IPS-18c (cell line): ENCODE measurements at regions not wholly inside any gene's neighbourhood (a gene's known extent, or its start where the extent isn't known, plus 50 kb on each side); places are given as distances from the start of the nearest gene placed in this dataset.

ENCODE experiments used
- H3K4me3 ChIP-seq: 2 replicates; pipeline ENCODE4 v1.7.0; 2013; ENCODE audit warnings: low read depth, mild to moderate bottlenecking, low read length, moderate library complexity; ENCODE audit not compliant: insufficient read depth
- H3K9me3 ChIP-seq: one replicate; pipeline ENCODE4 v1.6.1; 2013; ENCODE audit warnings: mild to moderate bottlenecking, low read length, moderate library complexity; ENCODE audit not compliant: control insufficient read depth, insufficient read depth

GRCh38 chr2:3138621-3139020 is 239.0 kb downstream of the EIPR1 start:
- Histone ChIP-seq H3K4me3 (no peak overlapping the region), H3K9me3 (peaks cover 2% of the 10 kb centered on the region)

GRCh38 chr2:3137651-3138300 is 239.8 kb downstream of the EIPR1 start:
- H3K4me3 ChIP-seq: no peak overlapping the region; the same call in 1 of the 2 replicates
- H3K9me3 ChIP-seq: peaks cover 2% of the 10 kb centered on the region

- Histone ChIP-seq H3K4me3 (no peak overlapping the region; the same call in 1 of the 2 replicates), H3K9me3 (peaks cover 2% of the 10 kb centered on the region)
These were observed 241.9 kb downstream of the EIPR1 start for GRCh38 chr2:3135676-3136075.

GRCh38 chr2:3134026-3134571 is 243.5 kb downstream of the EIPR1 start:
- H3K4me3 ChIP-seq: no peak overlapping the region
- H3K9me3 ChIP-seq: peaks cover 2% of the 10 kb centered on the region

- Histone ChIP-seq H3K9me3 (peaks cover 2% of the 10 kb centered on the region), H3K4me3 (no peak overlapping the region)
These were observed 244.7 kb downstream of the EIPR1 start for GRCh38 chr2:3132966-3133365.

GRCh38 chr2:3132466-3132865 is 245.2 kb downstream of the EIPR1 start:
- H3K4me3 ChIP-seq: no peak overlapping the region
- peaks cover 2% of the 10 kb centered on the region for H3K9me3 ChIP-seq

GRCh38 chr2:3131636-3132326 is 245.8 kb downstream of the EIPR1 start:
- H3K9me3 ChIP-seq: peaks cover 2% of the 10 kb centered on the region

GRCh38 chr2:3130889-3131635 is 246.6 kb downstream of the EIPR1 start:
- H3K9me3 ChIP-seq: no peaks in the 10 kb centered on the region
- no peak overlapping the region for H3K4me3 ChIP-seq

More at GRCh38 chr2:3131636-3132326, 245.8 kb downstream of the EIPR1 start:
- H3K4me3 ChIP-seq: no peak overlapping the region

- no peak overlapping the region for H3K4me3 ChIP-seq
- H3K9me3 ChIP-seq: no peaks in the 10 kb centered on the region
These were observed 247.2 kb downstream of the EIPR1 start for GRCh38 chr2:3130444-3130843.

- no peaks in the 10 kb centered on the region for H3K9me3 ChIP-seq
- no peak overlapping the region for H3K4me3 ChIP-seq
These were observed 247.8 kb downstream of the EIPR1 start for GRCh38 chr2:3129867-3130266.

GRCh38 chr2:3128786-3129185 is 248.8 kb downstream of the EIPR1 start:
- Histone ChIP-seq H3K9me3 (no peaks in the 10 kb centered on the region), H3K4me3 (no peak overlapping the region)

GRCh38 chr2:3127710-3128109 is 249.9 kb downstream of the EIPR1 start:
- H3K9me3 ChIP-seq: no peaks in the 10 kb centered on the region
- H3K4me3 ChIP-seq: no peak overlapping the region

GRCh38 chr2:3126911-3127621 is 250.6 kb downstream of the EIPR1 start:
- no peaks in the 10 kb centered on the region for H3K9me3 ChIP-seq
- no peak overlapping the region for H3K4me3 ChIP-seq

- Histone ChIP-seq H3K4me3 (no peak overlapping the region), H3K9me3 (no peaks in the 10 kb centered on the region)
These were observed 251.3 kb downstream of the EIPR1 start for GRCh38 chr2:3126171-3126910.

GRCh38 chr2:3125761-3126130 is 251.9 kb downstream of the EIPR1 start:
- Histone ChIP-seq H3K9me3 (no peaks in the 10 kb centered on the region), H3K4me3 (no peak overlapping the region)

- Histone ChIP-seq H3K4me3 (no peak overlapping the region), H3K9me3 (no peaks in the 10 kb centered on the region)
These were observed 252.4 kb downstream of the EIPR1 start for GRCh38 chr2:3125001-3125760.
